ENCODE measurements at regions not wholly inside any gene's neighbourhood (a gene's known extent, or its start where the extent isn't known, plus 50 kb on each side); places are given as distances from the start of the nearest gene placed in this dataset.
"Not testable (repeated sequence)": the region's sequence is repeated elsewhere in the genome, so short reads cannot be mapped to it uniquely, and the experiment has no call there.

- Histone ChIP-seq H3K4me3 (ENCODE audit: low read depth in 1 of 5, low read length in 5 of 5) (no peak overlapping the region), H3K27me3 (ENCODE audit: control insufficient read depth in 5 of 5, insufficient read depth in 4 of 5, low read length in 5 of 5) (no peaks in the 10 kb centered on the region), H3K4me1 (ENCODE audit: control insufficient read depth in 5 of 5, insufficient read depth in 5 of 5, low read length in 5 of 5) (no peaks in the 10 kb centered on the region), H3K27ac (ENCODE audit: low read depth, low read length) (no peak overlapping the region), H3K36me3 (ENCODE audit: control insufficient read depth in 5 of 5, insufficient read depth in 5 of 5, low read length in 5 of 5) (no peaks in the 10 kb centered on the region), H3K9ac (ENCODE audit: low read length in 5 of 5) (no peak overlapping the region), H3K9me3 (ENCODE audit: control insufficient read depth in 5 of 5, low read length in 5 of 5) (no peaks in the 10 kb centered on the region)
These were observed 1391.2 kb downstream of the STIM2 start for GRCh38 chr4:28251831-28252230.

GRCh38 chr4:28254003-28254402, 1393.4 kb downstream of the STIM2 start:
- Histone ChIP-seq H3K27me3 (ENCODE audit: control insufficient read depth in 5 of 5, insufficient read depth in 4 of 5, low read length in 5 of 5) (no peaks in the 10 kb centered on the region), H3K4me1 (ENCODE audit: control insufficient read depth in 5 of 5, insufficient read depth in 5 of 5, low read length in 5 of 5) (no peaks in the 10 kb centered on the region), H3K9me3 (ENCODE audit: control insufficient read depth in 5 of 5, low read length in 5 of 5) (no peaks in the 10 kb centered on the region), H3K4me3 (ENCODE audit: low read depth in 1 of 5, low read length in 5 of 5) (peak overlapping the region in 1 of 5 donors; percentile 22), H3K9ac (ENCODE audit: low read length in 5 of 5) (no peak overlapping the region), H3K36me3 (ENCODE audit: control insufficient read depth in 5 of 5, insufficient read depth in 5 of 5, low read length in 5 of 5) (no peaks in the 10 kb centered on the region), H3K27ac (ENCODE audit: low read depth, low read length) (no peak overlapping the region)

DNA sequence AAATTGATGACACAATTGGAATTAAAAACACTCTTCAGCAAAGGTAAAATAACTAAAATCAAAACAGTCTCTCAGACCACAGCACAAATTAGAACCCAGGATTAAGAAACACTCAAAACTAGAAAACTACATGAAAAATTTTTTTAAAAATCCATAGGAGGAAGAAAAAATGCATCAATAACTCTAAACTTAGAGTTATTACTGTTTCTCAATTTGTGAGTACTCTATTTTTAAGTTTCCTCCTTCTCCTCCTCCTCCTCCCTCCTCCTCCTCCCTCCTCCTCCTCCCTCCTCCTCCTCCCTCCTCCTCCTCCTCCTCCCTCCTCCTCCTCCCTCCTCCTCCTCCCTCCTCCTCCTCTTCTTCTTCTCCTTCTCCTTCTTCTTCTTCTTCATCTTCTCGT, 1395.7 kb downstream of the STIM2 start:
- H3K9ac ChIP-seq (ENCODE audit: low read length in 5 of 5) = no peak overlapping the region
- H3K27ac ChIP-seq (ENCODE audit: low read depth, low read length) = no peak overlapping the region
- no peaks in the 10 kb centered on the region for H3K36me3 ChIP-seq (ENCODE audit: control insufficient read depth in 5 of 5, insufficient read depth in 5 of 5, low read length in 5 of 5)
- no peaks in the 10 kb centered on the region for H3K27me3 ChIP-seq (ENCODE audit: control insufficient read depth in 5 of 5, insufficient read depth in 4 of 5, low read length in 5 of 5)
- H3K9me3 ChIP-seq (ENCODE audit: control insufficient read depth in 5 of 5, low read length in 5 of 5) = no peaks in the 10 kb centered on the region
- no peaks in the 10 kb centered on the region for H3K4me1 ChIP-seq (ENCODE audit: control insufficient read depth in 5 of 5, insufficient read depth in 5 of 5, low read length in 5 of 5)
- H3K4me3 ChIP-seq (ENCODE audit: low read depth in 1 of 5, low read length in 5 of 5) = no peak overlapping the region

DNA sequence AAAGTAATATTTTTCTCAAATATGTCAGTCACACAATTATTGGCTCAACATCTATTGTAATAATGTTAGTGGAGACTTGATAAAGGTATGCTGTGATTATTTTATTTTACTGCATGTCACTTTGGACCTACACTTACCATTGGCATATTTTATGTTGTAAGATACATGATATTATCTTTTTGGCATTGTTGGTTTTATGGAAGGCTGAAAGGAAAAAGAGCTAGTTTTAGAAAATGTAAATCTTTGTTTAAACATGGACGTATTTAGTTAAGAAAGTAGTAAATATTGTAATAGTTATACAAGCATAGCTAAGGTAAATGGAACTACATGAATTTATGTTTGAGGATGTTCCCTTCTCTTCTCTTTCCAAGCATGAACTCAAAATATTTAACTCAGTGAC, 1399.3 kb downstream of the STIM2 start:
- no peaks in the 10 kb centered on the region for H3K4me1 ChIP-seq (ENCODE audit: control insufficient read depth in 5 of 5, insufficient read depth in 5 of 5, low read length in 5 of 5)
- H3K27me3 ChIP-seq (ENCODE audit: control insufficient read depth in 5 of 5, insufficient read depth in 4 of 5, low read length in 5 of 5) = no peaks in the 10 kb centered on the region
- no peaks in the 10 kb centered on the region for H3K36me3 ChIP-seq (ENCODE audit: control insufficient read depth in 5 of 5, insufficient read depth in 5 of 5, low read length in 5 of 5)
- no peaks in the 10 kb centered on the region for H3K9me3 ChIP-seq (ENCODE audit: control insufficient read depth in 5 of 5, low read length in 5 of 5)
- H3K27ac ChIP-seq (ENCODE audit: low read depth, low read length) = no peak overlapping the region
- H3K4me3 ChIP-seq (ENCODE audit: low read depth in 1 of 5, low read length in 5 of 5) = no peak overlapping the region
- H3K9ac ChIP-seq (ENCODE audit: low read length in 5 of 5) = no peak overlapping the region

DNA sequence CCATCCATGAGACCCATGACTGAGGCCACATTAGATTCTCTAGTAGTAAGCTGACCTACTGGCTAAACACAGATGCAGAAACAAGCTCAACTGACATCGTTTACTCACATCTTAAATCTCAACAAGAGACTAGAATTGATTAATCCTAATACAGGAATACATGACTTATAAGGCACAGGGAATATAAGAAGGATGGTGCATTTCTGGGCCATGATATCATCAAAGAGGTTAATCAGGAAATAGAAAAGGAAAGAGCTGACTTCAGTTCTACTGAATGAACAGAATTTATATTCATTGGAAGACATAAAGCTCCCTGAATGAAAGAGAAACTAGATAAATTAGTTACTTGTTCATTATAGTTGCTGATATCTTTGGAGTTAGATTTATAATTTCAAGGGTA, 1406.5 kb downstream of the STIM2 start:
- H3K36me3 ChIP-seq (ENCODE audit: control insufficient read depth in 5 of 5, insufficient read depth in 5 of 5, low read length in 5 of 5) = no peaks in the 10 kb centered on the region
- H3K9me3 ChIP-seq (ENCODE audit: control insufficient read depth in 5 of 5, low read length in 5 of 5) = no peaks in the 10 kb centered on the region
- no peak overlapping the region for H3K9ac ChIP-seq (ENCODE audit: low read length in 5 of 5)
- H3K4me3 ChIP-seq (ENCODE audit: low read depth in 1 of 5, low read length in 5 of 5) = no peak overlapping the region
- H3K27me3 ChIP-seq (ENCODE audit: control insufficient read depth in 5 of 5, insufficient read depth in 4 of 5, low read length in 5 of 5) = no peaks in the 10 kb centered on the region
- no peaks in the 10 kb centered on the region for H3K4me1 ChIP-seq (ENCODE audit: control insufficient read depth in 5 of 5, insufficient read depth in 5 of 5, low read length in 5 of 5)
- H3K27ac ChIP-seq (ENCODE audit: low read depth, low read length) = no peak overlapping the region

- Histone ChIP-seq H3K9me3 (ENCODE audit: control insufficient read depth in 5 of 5, low read length in 5 of 5) (no peaks in the 10 kb centered on the region), H3K27me3 (ENCODE audit: control insufficient read depth in 5 of 5, insufficient read depth in 4 of 5, low read length in 5 of 5) (no peaks in the 10 kb centered on the region), H3K27ac (ENCODE audit: low read depth, low read length) (no peak overlapping the region), H3K36me3 (ENCODE audit: control insufficient read depth in 5 of 5, insufficient read depth in 5 of 5, low read length in 5 of 5) (no peaks in the 10 kb centered on the region), H3K4me1 (ENCODE audit: control insufficient read depth in 5 of 5, insufficient read depth in 5 of 5, low read length in 5 of 5) (no peaks in the 10 kb centered on the region), H3K9ac (ENCODE audit: low read length in 5 of 5) (no peak overlapping the region), H3K4me3 (ENCODE audit: low read depth in 1 of 5, low read length in 5 of 5) (no peak overlapping the region)
These were observed 1408.8 kb downstream of the STIM2 start for GRCh38 chr4:28269426-28269825.

- no peak overlapping the region for H3K4me3 ChIP-seq (ENCODE audit: low read depth in 1 of 5, low read length in 5 of 5)
- H3K4me1 ChIP-seq (ENCODE audit: control insufficient read depth in 5 of 5, insufficient read depth in 5 of 5, low read length in 5 of 5) = no peaks in the 10 kb centered on the region
- no peak overlapping the region for H3K27ac ChIP-seq (ENCODE audit: low read depth, low read length)
- H3K27me3 ChIP-seq (ENCODE audit: control insufficient read depth in 5 of 5, insufficient read depth in 4 of 5, low read length in 5 of 5) = no peaks in the 10 kb centered on the region
- peaks cover 0 to 1% (median 0%) of the 10 kb centered on the region in 5 donors for H3K9me3 ChIP-seq (ENCODE audit: control insufficient read depth in 5 of 5, low read length in 5 of 5)
- H3K9ac ChIP-seq (ENCODE audit: low read length in 5 of 5) = no peak overlapping the region
- H3K36me3 ChIP-seq (ENCODE audit: control insufficient read depth in 5 of 5, insufficient read depth in 5 of 5, low read length in 5 of 5) = no peaks in the 10 kb centered on the region
These were observed 1417.3 kb downstream of the STIM2 start for GRCh38 chr4:28277931-28278330.

DNA sequence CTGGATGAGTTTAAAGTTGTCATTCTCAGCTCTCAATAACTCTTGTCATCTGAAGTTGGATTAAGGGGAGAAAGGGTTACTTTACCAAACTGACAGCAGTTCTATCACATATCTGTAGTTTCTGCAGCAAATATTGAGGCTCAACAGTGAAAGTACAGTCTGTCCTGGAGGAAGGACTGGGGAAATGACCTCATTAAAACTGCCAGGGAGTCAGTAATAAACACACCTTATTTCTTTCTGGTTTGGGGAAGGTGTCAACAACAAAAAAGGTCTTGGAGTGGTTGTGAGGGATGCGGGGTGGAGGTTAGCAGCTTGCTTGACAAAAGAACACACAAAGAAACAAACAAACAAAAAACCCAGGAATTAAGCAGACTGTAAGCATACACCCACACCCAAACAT, 1418.0 kb downstream of the STIM2 start:
- no peaks in the 10 kb centered on the region for H3K36me3 ChIP-seq (ENCODE audit: control insufficient read depth in 5 of 5, insufficient read depth in 5 of 5, low read length in 5 of 5)
- H3K4me1 ChIP-seq (ENCODE audit: control insufficient read depth in 5 of 5, insufficient read depth in 5 of 5, low read length in 5 of 5) = no peaks in the 10 kb centered on the region
- no peak overlapping the region for H3K27ac ChIP-seq (ENCODE audit: low read depth, low read length)
- H3K9me3 ChIP-seq (ENCODE audit: control insufficient read depth in 5 of 5, low read length in 5 of 5) = peaks cover 0 to 4% (median 0%) of the 10 kb centered on the region in 5 donors
- no peaks in the 10 kb centered on the region for H3K27me3 ChIP-seq (ENCODE audit: control insufficient read depth in 5 of 5, insufficient read depth in 4 of 5, low read length in 5 of 5)
- H3K9ac ChIP-seq (ENCODE audit: low read length in 5 of 5) = no peak overlapping the region
- no peak overlapping the region for H3K4me3 ChIP-seq (ENCODE audit: low read depth in 1 of 5, low read length in 5 of 5)

GRCh38 chr4:28279249-28279648, 1418.6 kb downstream of the STIM2 start:
- Histone ChIP-seq H3K27me3 (ENCODE audit: control insufficient read depth in 5 of 5, insufficient read depth in 4 of 5, low read length in 5 of 5) (no peaks in the 10 kb centered on the region), H3K4me3 (ENCODE audit: low read depth in 1 of 5, low read length in 5 of 5) (no peak overlapping the region), H3K36me3 (ENCODE audit: control insufficient read depth in 5 of 5, insufficient read depth in 5 of 5, low read length in 5 of 5) (no peaks in the 10 kb centered on the region), H3K9me3 (ENCODE audit: control insufficient read depth in 5 of 5, low read length in 5 of 5) (peaks cover 0 to 4% (median 0%) of the 10 kb centered on the region in 5 donors), H3K27ac (ENCODE audit: low read depth, low read length) (no peak overlapping the region), H3K9ac (ENCODE audit: low read length in 5 of 5) (no peak overlapping the region), H3K4me1 (ENCODE audit: control insufficient read depth in 5 of 5, insufficient read depth in 5 of 5, low read length in 5 of 5) (no peaks in the 10 kb centered on the region)

DNA sequence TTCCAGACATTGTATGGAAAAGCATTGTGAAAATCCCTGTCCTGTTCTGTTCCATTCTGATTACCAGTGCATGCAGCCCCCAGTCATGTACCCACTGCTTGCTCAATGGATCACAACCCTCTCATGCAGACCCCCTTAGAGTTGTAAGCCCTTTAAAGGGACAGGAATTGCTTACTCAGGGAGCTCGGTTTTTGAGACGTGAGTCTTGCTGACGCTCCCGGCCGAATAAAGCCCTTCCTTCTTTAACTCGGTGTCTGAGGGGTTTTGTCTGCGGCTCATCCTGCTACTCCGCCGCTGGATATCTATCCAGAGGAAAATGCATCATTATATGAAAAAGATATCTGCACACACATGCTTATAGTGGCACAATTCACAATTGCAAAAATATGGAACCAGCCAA, 1425.6 kb downstream of the STIM2 start:
- H3K9me3 ChIP-seq (ENCODE audit: control insufficient read depth in 5 of 5, low read length in 5 of 5); H3K36me3 ChIP-seq (ENCODE audit: control insufficient read depth in 5 of 5, insufficient read depth in 5 of 5, low read length in 5 of 5); H3K27ac ChIP-seq (ENCODE audit: low read depth, low read length); H3K4me1 ChIP-seq (ENCODE audit: control insufficient read depth in 5 of 5, insufficient read depth in 5 of 5, low read length in 5 of 5); H3K9ac ChIP-seq (ENCODE audit: low read length in 5 of 5); H3K27me3 ChIP-seq (ENCODE audit: control insufficient read depth in 5 of 5, insufficient read depth in 4 of 5, low read length in 5 of 5); H3K4me3 ChIP-seq (ENCODE audit: low read depth in 1 of 5, low read length in 5 of 5): not testable (repeated sequence)

- peaks cover 0 to 3% (median 0%) of the 10 kb centered on the region in 5 donors for H3K4me1 ChIP-seq (ENCODE audit: control insufficient read depth in 5 of 5, insufficient read depth in 5 of 5, low read length in 5 of 5)
- no peak overlapping the region for H3K9ac ChIP-seq (ENCODE audit: low read length in 5 of 5)
- peaks cover 0 to 7% (median 0%) of the 10 kb centered on the region in 5 donors for H3K9me3 ChIP-seq (ENCODE audit: control insufficient read depth in 5 of 5, low read length in 5 of 5)
- no peaks in the 10 kb centered on the region for H3K27me3 ChIP-seq (ENCODE audit: control insufficient read depth in 5 of 5, insufficient read depth in 4 of 5, low read length in 5 of 5)
- H3K27ac ChIP-seq (ENCODE audit: low read depth, low read length) = no peak overlapping the region
- no peaks in the 10 kb centered on the region for H3K36me3 ChIP-seq (ENCODE audit: control insufficient read depth in 5 of 5, insufficient read depth in 5 of 5, low read length in 5 of 5)
- H3K4me3 ChIP-seq (ENCODE audit: low read depth in 1 of 5, low read length in 5 of 5) = no peak overlapping the region
These were observed 1427.2 kb downstream of the STIM2 start for GRCh38 chr4:28287831-28288233.
